HepG2 (cell line): ENCODE measurements at regions not wholly inside any gene's neighbourhood (a gene's known extent, or its start where the extent isn't known, plus 50 kb on each side); places are given as distances from the start of the nearest gene placed in this dataset.

Source experiments
- ATAC-seq: fragments of 200-7000 bp; cut with Tn5 transposase; 3 replicates; pipeline ENCODE4 v1.9.1; 2020; ENCODE audit warnings: mild to moderate bottlenecking, moderate library complexity
- BruUV-seq: library from RNA; stranded (reverse); fragments of 400-500 nt; replicated peaks from 2 replicates; lab custom pipeline; 2021; lab: Mats Ljungman, UMichigan
- CTCF ChIA-PET: fragments of 300-600 bp; formaldehyde crosslinking; extraction: SDS; loops from one replicate; lab custom pipeline; 2021; ENCODE audit warnings: low total read pairs, inconsistent platforms, low intra/inter-chr PET ratio; lab: Yijun Ruan, JAX
- POLR2A ChIA-PET: fragments of 350-600 bp; sonication (Branson Sonifier 250); formaldehyde crosslinking; loops from one replicate; lab custom pipeline; 2020; ENCODE audit warnings: antibody characterized with exemption, inconsistent platforms; lab: Yijun Ruan, JAX
- DNase-seq: peaks from one replicate; pipeline ENCODE4 v3.0.0-alpha.2; 2015; ENCODE audit warnings: low spot score
- FAIRE-seq: peaks from 3 replicates; lab custom pipeline; 2011; peaks lifted over from hg19 to GRCh38; lab: Jason Lieb, UNC
- H2AFZ ChIP-seq: one replicate; pipeline ENCODE4 v1.6.1; 2011; ENCODE audit warnings: low read length, inconsistent platforms
- H3K27ac ChIP-seq: fragments of 300-600 bp; 3 replicates; pipeline ENCODE4 v1.8.0; 2011; ENCODE audit warnings: mixed run types, mild to moderate bottlenecking, mixed read lengths, low read length, inconsistent platforms; ENCODE audit not compliant: insufficient read depth; ENCODE audit errors: extremely low read length
- H3K27me3 ChIP-seq, 2 experiments: fragments of 200-600 bp in 1 of 2; 2 replicates in 1 of 2; 3 replicates in 1 of 2; pipeline versions ENCODE4 v1.6.0 to v1.8.0; 2011; ENCODE audit warnings: low read length in 2 of 2, mild to moderate bottlenecking in 2 of 2, moderate library complexity in 2 of 2, inconsistent platforms in 1 of 2; ENCODE audit not compliant: insufficient read depth in 2 of 2, control insufficient read depth in 1 of 2
- H3K36me3 ChIP-seq, 2 experiments: fragments of 200-600 bp in 1 of 2; replicated peaks in 1 of 2; 2 replicates in 1 of 2; 3 replicates in 1 of 2; pipeline versions ENCODE4 v1.5.1 to v1.8.0; 2011; ENCODE audit warnings: low read length in 2 of 2, inconsistent platforms in 1 of 2; ENCODE audit not compliant: insufficient read depth in 2 of 2, control insufficient read depth in 1 of 2
- H3K4me1 ChIP-seq: 2 replicates; pipeline ENCODE4 v1.5.1; 2012; ENCODE audit warnings: low read length, inconsistent platforms; ENCODE audit not compliant: insufficient read depth
- H3K4me2 ChIP-seq: 2 replicates; pipeline ENCODE4 v1.6.0; 2011; ENCODE audit warnings: low read depth, low read length, inconsistent platforms
- H3K4me3 ChIP-seq, 3 experiments: fragments of 200-600 bp in 1 of 3; sonication (generic), shearing (Covaris generic) in 1 of 3; replicated peaks in 1 of 3; 2 replicates each; pipeline ENCODE4 v1.5.1; 2011 to 2016; ENCODE audit warnings: low read length in 3 of 3, inconsistent platforms in 2 of 3, low read depth in 2 of 3, mild to moderate bottlenecking in 2 of 3, control low read depth in 1 of 3, mixed read lengths in 1 of 3; ENCODE audit not compliant: insufficient read depth in 1 of 3
- H3K79me2 ChIP-seq: one replicate; pipeline ENCODE4 v1.6.1; 2011; ENCODE audit warnings: low read length, inconsistent platforms; ENCODE audit not compliant: insufficient read depth
- H3K9ac ChIP-seq: 2 replicates; pipeline ENCODE4 v1.6.0; 2011; ENCODE audit warnings: mild to moderate bottlenecking, low read depth, low read length, inconsistent platforms; ENCODE audit not compliant: insufficient read depth
- H3K9me3 ChIP-seq: 2 replicates; pipeline ENCODE4 v1.5.1; 2012; ENCODE audit warnings: mild to moderate bottlenecking, low read length
- H4K20me1 ChIP-seq: 2 replicates; pipeline ENCODE4 v1.6.0; 2011; ENCODE audit warnings: inconsistent platforms, mild to moderate bottlenecking, low read length, moderate library complexity; ENCODE audit not compliant: insufficient read depth
- ARID5B ChIP-seq: IDR thresholded peaks from 2 replicates; pipeline ENCODE4 v1.4.0; 2020; ENCODE audit warnings: mild to moderate bottlenecking, missing genetic modification reagents
- PBX2 ChIP-seq: IDR thresholded peaks from 2 replicates; pipeline ENCODE4 v1.6.1; 2016; ENCODE audit warnings: control low read depth
- POLR2A ChIP-seq, 2 experiments: IDR thresholded peaks; 2 replicates each; pipeline ENCODE4 v1.6.1; 2011; ENCODE audit warnings: low read depth in 2 of 2, low read length in 2 of 2, mild to moderate bottlenecking in 1 of 2, moderate library complexity in 1 of 2; ENCODE audit not compliant: insufficient read depth in 1 of 2
- RARG ChIP-seq: sonication (generic); formaldehyde crosslinking; IDR thresholded peaks from 2 replicates; pipeline ENCODE4 v1.4.0; 2020; ENCODE audit warnings: low read depth, mild to moderate bottlenecking, missing genetic modification reagents
- THAP7 ChIP-seq: sonication (generic); formaldehyde crosslinking; IDR thresholded peaks from 2 replicates; pipeline ENCODE4 v1.8.1; 2023; ENCODE audit warnings: mild to moderate bottlenecking, missing genetic modification reagents
- TRIM24 ChIP-seq: sonication (generic); formaldehyde crosslinking; IDR thresholded peaks from 2 replicates; pipeline ENCODE4 v1.8.0; 2022; ENCODE audit warnings: mild to moderate bottlenecking, missing genetic modification reagents
- U2AF1 ChIP-seq: fragments of 200-400 bp; formaldehyde crosslinking; optimal IDR thresholded peaks from 2 replicates; pipeline ENCODE3; 2017; ENCODE audit warnings: mild to moderate bottlenecking, low read depth, low read length
- ZBTB3 ChIP-seq: sonication (generic); formaldehyde crosslinking; IDR thresholded peaks from 2 replicates; pipeline ENCODE4 v1.4.0; 2020; ENCODE audit warnings: low read depth, mild to moderate bottlenecking, moderate library complexity, missing genetic modification reagents, borderline replicate concordance
- ZKSCAN5 ChIP-seq: sonication (generic); formaldehyde crosslinking; IDR thresholded peaks from 2 replicates; pipeline ENCODE4 v1.5.1; 2020; ENCODE audit warnings: mild to moderate bottlenecking, missing genetic modification reagents
- ZNF431 ChIP-seq: sonication (generic); formaldehyde crosslinking; IDR thresholded peaks from 2 replicates; pipeline ENCODE4 v1.9.0; 2022; ENCODE audit warnings: missing genetic modification reagents, low read depth, mild to moderate bottlenecking, borderline replicate concordance
- WGBS: methylation state at CpG from one replicate; pipeline ENCODE4 v1.1.6; 2017; ENCODE audit warnings: low lambda C conversion rate; 5-methylcytosine and 5-hydroxymethylcytosine counted together
- in situ Hi-C: cut with HindIII; loops from 2 replicates; pipeline ENCODE4 v1.10.0; 2017; ENCODE audit warnings: low pct_unique_long_range_greater_than_20kb; ENCODE audit not compliant: extremely low pct_ligation_motif_present
- intact Hi-C: fragments of 100-400 bp; cut with micrococcal nuclease; formaldehyde crosslinking; loops from one replicate; pipeline ENCODE4 v1.10.0; 2022; ENCODE audit not compliant: unreplicated experiment
- TF ChIP-seq, protein P1 (sequence below): sonication (generic); formaldehyde crosslinking; IDR thresholded peaks from 2 replicates; pipeline ENCODE4 v1.4.0; 2020; ENCODE audit warnings: missing genetic modification reagents

DNA sequence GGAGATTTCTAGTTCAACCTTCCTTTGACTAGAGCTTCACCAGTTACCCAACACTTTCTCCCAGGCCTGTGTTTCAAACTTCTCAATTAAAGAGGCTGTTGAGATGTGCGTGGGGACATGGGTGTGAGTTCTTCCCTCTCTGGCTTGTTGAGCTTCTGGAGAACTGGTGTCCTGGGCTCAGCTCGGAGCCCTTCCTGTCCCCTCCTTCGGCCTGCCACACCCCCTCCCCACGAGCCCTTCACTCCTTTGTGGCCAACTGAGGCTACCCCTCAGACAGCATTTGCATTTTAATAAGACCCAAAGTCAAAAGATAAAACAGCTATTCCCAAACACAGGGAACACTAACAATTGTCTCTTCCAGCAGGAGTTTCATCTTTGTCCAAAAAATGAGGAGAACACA, 123.3 kb upstream of the MLN start:
- POLR2A ChIA-PET = no interaction called here
- in situ Hi-C loops = no loop called here

More for the DNA sequence above, 123.3 kb upstream of the MLN start:
- TF ChIP-seq PBX2 (CRISPR knock-in tag) (no peak), THAP7 (no peak), ARID5B (CRISPR knock-in tag) (no peak), RARG (CRISPR knock-in tag) (no peak), ZKSCAN5 (CRISPR knock-in tag) (no peak), POLR2A (IDR thresholded peaks at IDR 0.05; ENCODE audit: insufficient read depth in 1 of 2, low read depth in 2 of 2, low read length in 2 of 2) (no peak), ZNF431 (CRISPR knock-in tag) (no peak), ZBTB3 (CRISPR knock-in tag) (no peak), TRIM24 (CRISPR knock-in tag) (no peak), U2AF1 (no peak)
- TF ChIP-seq, protein P1, sequence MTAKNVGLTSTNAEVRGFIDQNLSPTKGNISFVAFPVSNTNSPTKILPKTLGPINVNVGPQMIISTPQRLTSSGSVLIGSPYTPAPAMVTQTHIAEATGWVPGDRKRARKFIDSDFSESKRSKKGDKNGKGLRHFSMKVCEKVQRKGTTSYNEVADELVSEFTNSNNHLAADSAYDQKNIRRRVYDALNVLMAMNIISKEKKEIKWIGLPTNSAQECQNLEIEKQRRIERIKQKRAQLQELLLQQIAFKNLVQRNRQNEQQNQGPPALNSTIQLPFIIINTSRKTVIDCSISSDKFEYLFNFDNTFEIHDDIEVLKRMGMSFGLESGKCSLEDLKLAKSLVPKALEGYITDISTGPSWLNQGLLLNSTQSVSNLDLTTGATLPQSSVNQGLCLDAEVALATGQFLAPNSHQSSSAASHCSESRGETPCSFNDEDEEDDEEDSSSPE (CRISPR knock-in tag) = no peak
- TF ChIP-seq, all 625 proteins: peak for 0
- Histone ChIP-seq H3K36me3 (no peaks in the 10 kb centered on the region), H3K79me2 (no peaks in the 10 kb centered on the region), H3K4me1 (no peaks in the 10 kb centered on the region), H3K27me3 (peaks cover 0 to 32% of the 10 kb centered on the region in 2 experiments; a peak in 4 of 5 replicates), H3K9me3 (no peaks in the 10 kb centered on the region), H2AFZ (no peak overlapping the region), H4K20me1 (no peaks in the 10 kb centered on the region), H3K9ac (no peak overlapping the region), H3K27ac (no peak overlapping the region), H3K4me2 (no peak overlapping the region), H3K4me3 (no peak overlapping the region)
- DNase-seq (no peak), ATAC-seq (no peak), FAIRE-seq (no peak)
- 28% methylated on average over 4 of the region's 4 CpGs for WGBS
- no TSS peak for BruUV-seq
- intact Hi-C loops = no loop called here
- CTCF ChIA-PET = no interaction called here
